CD4-positive, alpha-beta T cell treated with Interleukin-4 for 1 hour (primary cell): ENCODE measurements at regions not wholly inside any gene's neighbourhood (a gene's known extent, or its start where the extent isn't known, plus 50 kb on each side); places are given as distances from the start of the nearest gene placed in this dataset.
"Not testable (repeated sequence)": the region's sequence is repeated elsewhere in the genome, so short reads cannot be mapped to it uniquely, and the experiment has no call there.

Experiments
- DNase-seq, 2 donors: peaks; one replicate each; pipeline ENCODE4 v3.0.0-alpha.2; 2020 to 2022

GRCh38 chr16:48817032-48817431 lies 207.1 kb upstream of the N4BP1 start:
- DNase-seq = no peak

- no peak for DNase-seq
These were observed 206.4 kb upstream of the N4BP1 start for GRCh38 chr16:48816393-48816792.

- no peak for DNase-seq
These were observed 205.0 kb upstream of the N4BP1 start for GRCh38 chr16:48814994-48815393.

- no peak for DNase-seq
These were observed 203.5 kb upstream of the N4BP1 start for GRCh38 chr16:48813485-48813884.

- DNase-seq = no peak
These were observed 202.9 kb upstream of the N4BP1 start for GRCh38 chr16:48812856-48813255.

GRCh38 chr16:48811478-48811877 lies 201.5 kb upstream of the N4BP1 start:
- DNase-seq = no peak

- DNase-seq = no peak
These were observed 200.9 kb upstream of the N4BP1 start for GRCh38 chr16:48810803-48811453.

- DNase-seq = no peak
These were observed 200.4 kb upstream of the N4BP1 start for GRCh38 chr16:48810436-48810802.

- no peak for DNase-seq
These were observed 180.2 kb upstream of the N4BP1 start for GRCh38 chr16:48790151-48790550.

GRCh38 chr16:48788475-48788874 lies 178.5 kb upstream of the N4BP1 start:
- no peak for DNase-seq

GRCh38 chr16:48745541-48745940 lies 135.6 kb upstream of the N4BP1 start:
- no peak for DNase-seq

GRCh38 chr16:48740964-48741363 lies 131.0 kb upstream of the N4BP1 start:
- DNase-seq = no peak

- no peak for DNase-seq
These were observed 124.2 kb upstream of the N4BP1 start for GRCh38 chr16:48734220-48734619.

- DNase-seq = no peak
These were observed 94.7 kb upstream of the N4BP1 start for GRCh38 chr16:48704710-48705109.

GRCh38 chr16:48687421-48688038 lies 77.5 kb upstream of the N4BP1 start:
- peak in 1 of 2 donors; percentile 11 for DNase-seq

- no peak for DNase-seq
These were observed 74.2 kb upstream of the N4BP1 start for GRCh38 chr16:48684148-48684547.

GRCh38 chr16:48682971-48683370 lies 73.0 kb upstream of the N4BP1 start:
- no peak for DNase-seq

GRCh38 chr16:48681520-48681919 lies 71.5 kb upstream of the N4BP1 start:
- DNase-seq = no peak

- no peak for DNase-seq
These were observed 70.9 kb upstream of the N4BP1 start for GRCh38 chr16:48680881-48681280.

- DNase-seq = no peak
These were observed 66.9 kb upstream of the N4BP1 start for GRCh38 chr16:48676836-48677235.

GRCh38 chr16:48668184-48668583 lies 58.2 kb upstream of the N4BP1 start:
- DNase-seq = not testable (repeated sequence)

GRCh38 chr16:48659940-48660339 lies 50.0 kb upstream of the N4BP1 start:
- no peak for DNase-seq
